Neural cell (in vitro differentiated cells): ENCODE measurements at regions not wholly inside any gene's neighbourhood (a gene's known extent, or its start where the extent isn't known, plus 50 kb on each side); places are given as distances from the start of the nearest gene placed in this dataset.
A peak's percentile ranks its signal among the peaks of the same experiment; 100 is the strongest.

Source experiments
- H2AFZ ChIP-seq: fragments of 200-600, 300-800 bp; sonication (generic), shearing (Covaris generic); 2 replicates; pipeline ENCODE4 v1.6.0; 2014; ENCODE audit warnings: low read depth, mild to moderate bottlenecking, antibody characterized with exemption, low read length, moderate library complexity
- H3F3A ChIP-seq: fragments of 200-600 bp; shearing (Covaris generic); 2 replicates; pipeline ENCODE4 v1.6.1; 2016; ENCODE audit warnings: mild to moderate bottlenecking, moderate library complexity, mixed read lengths, antibody characterized with exemption, low read length; ENCODE audit not compliant: insufficient read depth, poor library complexity, severe bottlenecking
- H3K27ac ChIP-seq: fragments of 200-600, 300-800 bp; sonication (generic), shearing (Covaris generic); 2 replicates; pipeline ENCODE4 v1.5.1; 2014; ENCODE audit warnings: mild to moderate bottlenecking, low read length, moderate library complexity
- H3K27me3 ChIP-seq: fragments of 300-800, 200-600 bp; sonication (generic), shearing (Covaris generic); 2 replicates; pipeline ENCODE4 v1.6.0; 2014; ENCODE audit warnings: mild to moderate bottlenecking, low read depth, low read length, moderate library complexity; ENCODE audit not compliant: insufficient read depth
- H3K36me3 ChIP-seq: fragments of 300-800, 200-600 bp; sonication (generic), shearing (Covaris generic); 2 replicates; pipeline ENCODE4 v1.5.1; 2014; ENCODE audit warnings: mild to moderate bottlenecking, antibody characterized with exemption, low read length, moderate library complexity; ENCODE audit not compliant: insufficient read depth
- H3K4me2 ChIP-seq: fragments of 300-800, 200-600 bp; sonication (generic), shearing (Covaris generic); 2 replicates; pipeline ENCODE4 v1.6.0; 2014; ENCODE audit warnings: mild to moderate bottlenecking, low read length
- H3K4me3 ChIP-seq: fragments of 300-800, 200-600 bp; sonication (generic), shearing (Covaris generic); 2 replicates; pipeline ENCODE4 v1.5.1; 2014; ENCODE audit warnings: mild to moderate bottlenecking, low read length, moderate library complexity
- H3K79me2 ChIP-seq: fragments of 200-600 bp; shearing (Covaris generic); replicated peaks from 2 replicates; pipeline ENCODE4 v1.6.0; 2014; ENCODE audit warnings: mild to moderate bottlenecking, low read length, moderate library complexity; ENCODE audit not compliant: insufficient read depth
- H3K9ac ChIP-seq: fragments of 300-800, 200-600 bp; sonication (generic), shearing (Covaris generic); 2 replicates; pipeline ENCODE4 v1.6.1; 2016; ENCODE audit warnings: mild to moderate bottlenecking, low read length, mixed read lengths
- H3K9me2 ChIP-seq: fragments of 200-600 bp; shearing (Covaris generic); 2 replicates; pipeline ENCODE4 v1.6.1; 2016; ENCODE audit warnings: mild to moderate bottlenecking, low read length, mixed read lengths; ENCODE audit not compliant: insufficient read depth
- H3K9me3 ChIP-seq: fragments of 200-600, 300-800 bp; sonication (generic), shearing (Covaris generic); 2 replicates; pipeline ENCODE4 v1.6.1; 2016; ENCODE audit warnings: mild to moderate bottlenecking, mixed run types, low read length, moderate library complexity, mixed read lengths
- H4K20me1 ChIP-seq: fragments of 200-600 bp; shearing (Covaris generic); 2 replicates; pipeline ENCODE4 v1.6.1; 2016; ENCODE audit warnings: mild to moderate bottlenecking, mixed run types; ENCODE audit not compliant: insufficient read depth
- EP300 ChIP-seq: fragments of 450-650 bp; conservative IDR thresholded peaks from 2 replicates; pipeline ENCODE4 v1.6.1; 2014; ENCODE audit warnings: antibody characterized with exemption, mild to moderate bottlenecking, moderate library complexity; ENCODE audit not compliant: poor library complexity, severe bottlenecking
- EZH2 ChIP-seq: fragments of 200-600, 300-800 bp; shearing (Covaris generic), sonication (generic); IDR thresholded peaks from 2 replicates; pipeline ENCODE4 v1.6.1; 2014; ENCODE audit warnings: antibody characterized with exemption, low read length, borderline replicate concordance, mild to moderate bottlenecking; ENCODE audit not compliant: insufficient read depth, poor library complexity, severe bottlenecking
- MXI1 ChIP-seq: fragments of 450-650 bp; conservative IDR thresholded peaks from 2 replicates; pipeline ENCODE4 v1.6.1; 2014; ENCODE audit warnings: antibody characterized with exemption, mild to moderate bottlenecking; ENCODE audit not compliant: poor library complexity, severe bottlenecking
- POLR2AphosphoS5 ChIP-seq: IDR thresholded peaks from 2 replicates; pipeline ENCODE4 v1.6.1; 2012
- RAD21 ChIP-seq: fragments of 450-650 bp; conservative IDR thresholded peaks from 2 replicates; pipeline ENCODE4 v1.6.1; 2014; ENCODE audit warnings: antibody characterized with exemption, mild to moderate bottlenecking, moderate library complexity
- SMC3 ChIP-seq: fragments of 450-650 bp; conservative IDR thresholded peaks from 2 replicates; pipeline ENCODE4 v1.6.1; 2014; ENCODE audit warnings: antibody characterized with exemption, mild to moderate bottlenecking, moderate library complexity; ENCODE audit not compliant: poor library complexity
- TAF1 ChIP-seq: IDR thresholded peaks from 2 replicates; pipeline ENCODE4 v1.6.1; 2012; ENCODE audit warnings: low read depth
- TF ChIP-seq, protein P1 (sequence below): IDR thresholded peaks from 2 replicates; pipeline ENCODE4 v1.6.1; 2012; ENCODE audit warnings: borderline replicate concordance
- TF ChIP-seq, protein P2 (sequence below): fragments of 450-650 bp; IDR thresholded peaks from 2 replicates; pipeline ENCODE4 v1.5.1; 2014; ENCODE audit warnings: antibody characterized with exemption, mild to moderate bottlenecking, moderate library complexity; ENCODE audit not compliant: poor library complexity, severe bottlenecking

DNA sequence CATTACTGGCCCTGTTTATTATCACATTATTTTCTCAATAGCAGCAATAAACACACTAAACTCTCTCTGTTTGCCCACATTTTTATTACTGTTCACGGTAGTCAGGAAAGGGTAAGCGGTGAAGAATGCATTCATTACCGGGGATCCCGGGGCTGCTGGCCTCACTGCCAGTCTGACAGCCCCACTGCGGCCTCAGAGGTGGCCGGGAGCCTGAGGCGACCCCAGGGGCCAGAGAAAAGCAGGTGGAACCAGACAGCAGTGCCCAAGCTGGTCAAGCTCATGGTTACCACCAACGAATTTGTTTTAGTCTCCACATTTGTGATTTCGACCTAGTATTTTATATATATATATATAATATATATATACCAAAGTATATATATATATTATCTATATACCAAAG is 127.7 kb downstream of the LRATD1 start:
- no peaks in the 10 kb centered on the region for H4K20me1 ChIP-seq
- H3K4me2 ChIP-seq: no peak overlapping the region
- H3K27me3 ChIP-seq: no peaks in the 10 kb centered on the region
- TF ChIP-seq MXI1 (no peak), EZH2 (no peak), TAF1 (no peak), SMC3 (no peak), RAD21 (no peak), POLR2AphosphoS5 (no peak), EP300 (no peak)
- TF ChIP-seq, protein P1, sequence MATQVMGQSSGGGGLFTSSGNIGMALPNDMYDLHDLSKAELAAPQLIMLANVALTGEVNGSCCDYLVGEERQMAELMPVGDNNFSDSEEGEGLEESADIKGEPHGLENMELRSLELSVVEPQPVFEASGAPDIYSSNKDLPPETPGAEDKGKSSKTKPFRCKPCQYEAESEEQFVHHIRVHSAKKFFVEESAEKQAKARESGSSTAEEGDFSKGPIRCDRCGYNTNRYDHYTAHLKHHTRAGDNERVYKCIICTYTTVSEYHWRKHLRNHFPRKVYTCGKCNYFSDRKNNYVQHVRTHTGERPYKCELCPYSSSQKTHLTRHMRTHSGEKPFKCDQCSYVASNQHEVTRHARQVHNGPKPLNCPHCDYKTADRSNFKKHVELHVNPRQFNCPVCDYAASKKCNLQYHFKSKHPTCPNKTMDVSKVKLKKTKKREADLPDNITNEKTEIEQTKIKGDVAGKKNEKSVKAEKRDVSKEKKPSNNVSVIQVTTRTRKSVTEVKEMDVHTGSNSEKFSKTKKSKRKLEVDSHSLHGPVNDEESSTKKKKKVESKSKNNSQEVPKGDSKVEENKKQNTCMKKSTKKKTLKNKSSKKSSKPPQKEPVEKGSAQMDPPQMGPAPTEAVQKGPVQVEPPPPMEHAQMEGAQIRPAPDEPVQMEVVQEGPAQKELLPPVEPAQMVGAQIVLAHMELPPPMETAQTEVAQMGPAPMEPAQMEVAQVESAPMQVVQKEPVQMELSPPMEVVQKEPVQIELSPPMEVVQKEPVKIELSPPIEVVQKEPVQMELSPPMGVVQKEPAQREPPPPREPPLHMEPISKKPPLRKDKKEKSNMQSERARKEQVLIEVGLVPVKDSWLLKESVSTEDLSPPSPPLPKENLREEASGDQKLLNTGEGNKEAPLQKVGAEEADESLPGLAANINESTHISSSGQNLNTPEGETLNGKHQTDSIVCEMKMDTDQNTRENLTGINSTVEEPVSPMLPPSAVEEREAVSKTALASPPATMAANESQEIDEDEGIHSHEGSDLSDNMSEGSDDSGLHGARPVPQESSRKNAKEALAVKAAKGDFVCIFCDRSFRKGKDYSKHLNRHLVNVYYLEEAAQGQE: no peak
- TF ChIP-seq, protein P2, sequence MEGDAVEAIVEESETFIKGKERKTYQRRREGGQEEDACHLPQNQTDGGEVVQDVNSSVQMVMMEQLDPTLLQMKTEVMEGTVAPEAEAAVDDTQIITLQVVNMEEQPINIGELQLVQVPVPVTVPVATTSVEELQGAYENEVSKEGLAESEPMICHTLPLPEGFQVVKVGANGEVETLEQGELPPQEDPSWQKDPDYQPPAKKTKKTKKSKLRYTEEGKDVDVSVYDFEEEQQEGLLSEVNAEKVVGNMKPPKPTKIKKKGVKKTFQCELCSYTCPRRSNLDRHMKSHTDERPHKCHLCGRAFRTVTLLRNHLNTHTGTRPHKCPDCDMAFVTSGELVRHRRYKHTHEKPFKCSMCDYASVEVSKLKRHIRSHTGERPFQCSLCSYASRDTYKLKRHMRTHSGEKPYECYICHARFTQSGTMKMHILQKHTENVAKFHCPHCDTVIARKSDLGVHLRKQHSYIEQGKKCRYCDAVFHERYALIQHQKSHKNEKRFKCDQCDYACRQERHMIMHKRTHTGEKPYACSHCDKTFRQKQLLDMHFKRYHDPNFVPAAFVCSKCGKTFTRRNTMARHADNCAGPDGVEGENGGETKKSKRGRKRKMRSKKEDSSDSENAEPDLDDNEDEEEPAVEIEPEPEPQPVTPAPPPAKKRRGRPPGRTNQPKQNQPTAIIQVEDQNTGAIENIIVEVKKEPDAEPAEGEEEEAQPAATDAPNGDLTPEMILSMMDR: no peak
- H3K9ac ChIP-seq: no peak overlapping the region
- H3K9me3 ChIP-seq: no peaks in the 10 kb centered on the region
- H3F3A ChIP-seq: no peaks in the 10 kb centered on the region
- H3K79me2 ChIP-seq: no peaks in the 10 kb centered on the region
- H3K9me2 ChIP-seq: no peaks in the 10 kb centered on the region
- no peak overlapping the region for H2AFZ ChIP-seq
- H3K27ac ChIP-seq: no peak overlapping the region
- no peak overlapping the region for H3K4me3 ChIP-seq
- no peaks in the 10 kb centered on the region for H3K36me3 ChIP-seq

DNA sequence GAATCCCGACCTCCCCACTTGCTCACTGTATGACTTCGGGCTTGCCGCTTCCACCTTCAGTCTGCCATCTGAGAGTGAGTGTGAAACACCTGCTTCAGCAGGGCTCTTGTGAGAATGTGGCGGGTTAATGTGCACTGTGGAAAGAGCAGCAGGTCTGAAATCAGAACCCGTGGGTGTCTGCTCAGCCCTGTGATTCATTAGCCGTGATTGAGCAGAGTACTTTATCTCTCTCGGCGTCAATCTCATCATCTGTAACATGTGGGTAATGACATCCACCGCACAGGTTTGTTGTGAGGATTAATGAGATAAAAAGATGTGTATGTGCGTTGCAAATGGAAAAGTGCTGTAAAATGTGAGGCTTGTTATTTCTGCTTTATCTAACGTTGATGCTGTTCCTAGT is 128.6 kb downstream of the LRATD1 start:
- Histone ChIP-seq H3K27ac (peak overlapping the region; percentile 53), H3K9ac (no peak overlapping the region), H2AFZ (no peak overlapping the region), H3K4me2 (no peak overlapping the region), H4K20me1 (no peaks in the 10 kb centered on the region), H3K9me2 (no peaks in the 10 kb centered on the region), H3K9me3 (no peaks in the 10 kb centered on the region), H3K4me3 (no peak overlapping the region), H3K79me2 (no peaks in the 10 kb centered on the region), H3K27me3 (no peaks in the 10 kb centered on the region), H3F3A (no peaks in the 10 kb centered on the region), H3K36me3 (no peaks in the 10 kb centered on the region)
- TF ChIP-seq RAD21 (no peak), MXI1 (no peak), POLR2AphosphoS5 (no peak), SMC3 (no peak), EP300 (no peak), TAF1 (no peak), EZH2 (no peak)
- TF ChIP-seq, protein P1: no peak
- TF ChIP-seq, protein P2: no peak
